HEK293T (cell line): ENCODE measurements at regions not wholly inside any gene's neighbourhood (a gene's known extent, or its start where the extent isn't known, plus 50 kb on each side); places are given as distances from the start of the nearest gene placed in this dataset.

Source experiments
- ARNT ChIP-seq: fragments of 450-650 bp; IDR thresholded peaks from 2 replicates; pipeline ENCODE4 v1.6.1; 2017; ENCODE audit warnings: mild to moderate bottlenecking
- ELF4 ChIP-seq: fragments of 450-650 bp; IDR thresholded peaks from 2 replicates; pipeline ENCODE4 v1.6.1; 2017; ENCODE audit warnings: antibody characterized with exemption
- FOXM1 ChIP-seq: fragments of 450-650 bp; IDR thresholded peaks from 2 replicates; pipeline ENCODE4 v1.6.1; 2017; ENCODE audit warnings: mild to moderate bottlenecking, borderline replicate concordance
- NFRKB ChIP-seq: fragments of 450-650 bp; IDR thresholded peaks from 2 replicates; pipeline ENCODE4 v1.6.1; 2016; ENCODE audit warnings: mild to moderate bottlenecking, moderate library complexity
- SP1 ChIP-seq: fragments of 450-650 bp; IDR thresholded peaks from 2 replicates; pipeline ENCODE4 v1.6.1; 2017
- SUZ12 ChIP-seq: fragments of 450-650 bp; IDR thresholded peaks from 2 replicates; pipeline ENCODE4 v1.6.1; 2016; ENCODE audit warnings: mild to moderate bottlenecking

DNA sequence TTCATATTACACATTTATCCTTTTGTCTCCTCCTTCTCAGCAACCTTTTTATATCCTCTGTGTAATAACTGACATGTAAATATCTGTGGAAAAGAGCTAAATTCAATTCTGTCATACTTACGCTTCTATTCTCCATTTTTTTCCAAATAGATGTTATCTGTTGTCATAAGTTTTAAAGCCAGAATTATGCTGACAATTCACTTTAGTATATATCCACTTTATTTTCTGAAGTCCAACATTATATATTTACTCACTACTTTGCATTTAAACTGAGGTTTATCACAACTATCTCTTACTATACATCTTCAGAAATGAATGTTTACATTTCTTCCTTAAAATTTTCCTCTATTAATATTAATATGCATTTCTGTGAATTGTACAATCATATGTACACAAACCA lies 247.9 kb upstream of the PCDH10 start:
- no peak for TF ChIP-seq ARNT
- TF ChIP-seq NFRKB: no peak
- no peak for TF ChIP-seq SUZ12
- TF ChIP-seq FOXM1: no peak
- no peak for TF ChIP-seq SP1
- no peak for TF ChIP-seq ELF4
